Superior temporal gyrus (tissue), 1 donor: ENCODE measurements at regions not wholly inside any gene's neighbourhood (a gene's known extent, or its start where the extent isn't known, plus 50 kb on each side); places are given as distances from the start of the nearest gene placed in this dataset.

Experiments used
- DNase-seq: peaks from one replicate; pipeline ENCODE4 v3.0.0-alpha.2; 2016; ENCODE audit errors: extremely low spot score

- DNase-seq = no peak
Observed at GRCh38 chr5:175765858-175766257, 105.5 kb upstream of the CPLX2 start.

GRCh38 chr5:175766963-175767362 is 104.4 kb upstream of the CPLX2 start:
- DNase-seq = no peak

- no peak for DNase-seq
Observed at GRCh38 chr5:175772747-175773533, 98.4 kb upstream of the CPLX2 start.

GRCh38 chr5:175773534-175774070 is 97.8 kb upstream of the CPLX2 start:
- no peak for DNase-seq

GRCh38 chr5:175775416-175775815 is 96.0 kb upstream of the CPLX2 start:
- no peak for DNase-seq

GRCh38 chr5:175778951-175779503 is 92.4 kb upstream of the CPLX2 start:
- peak; percentile 40 for DNase-seq

GRCh38 chr5:175783739-175784138 is 87.6 kb upstream of the CPLX2 start:
- no peak for DNase-seq

GRCh38 chr5:175784230-175784629 is 87.1 kb upstream of the CPLX2 start:
- DNase-seq = no peak

GRCh38 chr5:175785681-175786080 is 85.7 kb upstream of the CPLX2 start:
- DNase-seq = no peak

GRCh38 chr5:175788155-175788787 is 83.1 kb upstream of the CPLX2 start:
- no peak for DNase-seq

- DNase-seq = no peak
Observed at GRCh38 chr5:175789670-175790069, 81.7 kb upstream of the CPLX2 start.

GRCh38 chr5:175790796-175791195 is 80.6 kb upstream of the CPLX2 start:
- DNase-seq = no peak

- DNase-seq = no peak
Observed at GRCh38 chr5:175795959-175796358, 75.4 kb upstream of the CPLX2 start.

- peak; percentile 57 for DNase-seq
Observed at GRCh38 chr5:175796536-175797499, 74.6 kb upstream of the CPLX2 start.

GRCh38 chr5:175797521-175798038 is 73.8 kb upstream of the CPLX2 start:
- DNase-seq = no peak

GRCh38 chr5:175798626-175799025 is 72.8 kb upstream of the CPLX2 start:
- DNase-seq = no peak

- DNase-seq = no peak
Observed at GRCh38 chr5:175800656-175801081, 70.7 kb upstream of the CPLX2 start.

- no peak for DNase-seq
Observed at GRCh38 chr5:175802361-175802760, 69.0 kb upstream of the CPLX2 start.

GRCh38 chr5:175803254-175803653 is 68.1 kb upstream of the CPLX2 start:
- DNase-seq = no peak

- no peak for DNase-seq
Observed at GRCh38 chr5:175803736-175804454, 67.5 kb upstream of the CPLX2 start.
